Fibroblast of skin of left biceps (primary cell): ENCODE measurements at regions not wholly inside any gene's neighbourhood (a gene's known extent, or its start where the extent isn't known, plus 50 kb on each side); places are given as distances from the start of the nearest gene placed in this dataset.
"Not testable (repeated sequence)": the region's sequence is repeated elsewhere in the genome, so short reads cannot be mapped to it uniquely, and the experiment has no call there.

Source experiments
- DNase-seq, 2 experiments: peaks; one replicate each; pipeline ENCODE4 v3.0.0-alpha.2; 2013; ENCODE audit warnings: low read depth in 2 of 2

DNA sequence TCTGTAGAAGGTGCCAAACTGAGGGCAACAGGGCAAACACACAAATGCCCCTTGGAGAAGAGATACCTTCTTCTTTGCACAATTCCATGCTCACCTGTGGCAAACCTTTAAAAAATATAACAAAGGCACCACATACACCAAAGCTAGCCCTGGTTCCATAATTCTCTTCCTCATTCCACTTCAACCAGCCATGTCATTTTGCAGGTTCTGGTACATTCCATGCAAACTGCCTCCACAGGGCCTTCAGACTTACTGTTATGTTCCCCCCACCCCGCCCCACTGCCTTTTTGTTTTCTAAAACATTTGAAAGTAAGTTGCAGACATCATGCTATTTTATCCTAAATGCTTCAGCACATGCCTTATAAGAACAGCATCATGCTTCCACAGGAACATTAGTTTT is 269.0 kb downstream of the NSUN3 start:
- DNase-seq = no peak

DNA sequence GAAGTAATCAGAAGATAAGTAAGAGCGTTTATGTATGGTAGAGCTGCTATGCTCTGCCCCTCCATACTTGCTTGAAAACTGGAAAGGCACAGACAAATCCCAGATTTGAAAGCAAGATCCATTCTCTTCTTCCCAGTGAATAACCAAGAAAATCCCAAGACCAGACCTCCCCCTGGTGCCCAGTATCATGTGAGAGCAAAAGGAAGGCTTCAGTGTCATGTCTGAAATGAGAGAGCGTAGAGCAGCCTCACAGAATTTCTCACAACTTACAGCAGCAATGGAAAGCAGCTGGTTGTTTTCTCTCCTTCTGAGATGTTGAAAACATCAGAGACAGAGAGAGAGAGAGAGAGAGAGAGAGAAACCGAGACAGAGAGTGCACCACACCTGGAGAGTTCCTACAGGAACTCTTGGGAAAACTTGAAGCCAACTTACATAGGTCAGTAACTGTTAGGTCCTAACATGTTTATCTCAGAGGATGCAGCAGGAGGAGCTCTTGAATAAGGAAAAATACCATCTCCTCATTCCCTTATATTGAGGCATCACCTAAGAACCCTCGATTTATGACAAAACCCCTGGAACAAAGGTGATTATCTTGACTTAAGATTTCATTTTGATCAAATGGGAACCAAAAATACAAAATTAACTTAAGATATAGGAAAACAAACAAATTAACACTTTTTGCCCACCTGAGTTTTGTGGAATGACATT is 273.3 kb downstream of the NSUN3 start:
- DNase-seq = peak; percentile 16 to 20

DNA sequence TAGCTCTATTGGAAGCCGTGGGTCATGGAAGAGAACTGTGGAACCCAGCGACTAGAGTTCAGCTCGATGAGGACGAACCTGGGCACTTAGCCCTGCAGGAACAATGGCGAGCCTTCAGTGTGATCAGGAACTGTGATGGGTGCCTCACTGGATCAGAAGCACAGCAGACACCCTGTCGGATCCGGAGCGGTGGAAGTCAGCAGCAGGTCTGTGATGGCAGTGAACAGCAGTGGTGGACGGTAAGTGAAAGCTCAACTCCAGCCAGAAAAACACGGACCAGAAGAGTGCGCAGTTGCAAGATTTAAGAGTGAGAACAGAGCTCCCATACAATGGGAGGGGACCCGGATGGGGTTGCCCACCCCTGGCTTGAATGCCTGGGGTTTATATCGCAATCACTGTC is 282.2 kb downstream of the NSUN3 start:
- DNase-seq = no peak

DNA sequence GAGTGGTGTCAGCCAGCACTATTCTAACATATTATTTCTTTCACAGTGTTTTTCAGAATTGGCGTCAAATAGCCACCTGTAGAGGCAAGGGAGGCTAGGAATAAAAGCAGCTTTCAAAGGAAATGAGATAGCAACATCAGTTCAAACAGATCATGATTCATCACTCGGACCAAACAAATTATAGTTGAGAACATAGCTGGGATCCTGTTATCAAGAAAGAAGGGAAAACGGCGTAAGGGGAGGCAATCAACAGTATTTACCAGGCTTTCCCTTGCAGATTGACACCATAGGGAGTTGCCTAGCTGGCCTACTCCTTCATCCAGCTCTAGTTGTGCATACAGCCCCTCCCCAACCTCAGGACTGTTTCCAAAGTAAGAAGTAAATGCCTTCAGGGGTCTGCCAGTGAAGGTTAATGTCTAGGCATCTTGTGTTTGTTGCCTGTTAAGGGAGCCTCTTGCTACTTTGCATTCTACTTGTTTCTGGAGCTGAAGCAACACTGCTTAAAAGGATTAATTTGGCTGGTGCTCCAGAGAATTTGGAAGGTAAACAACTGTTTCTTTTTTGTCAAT is 286.5 kb downstream of the NSUN3 start:
- DNase-seq = no peak

DNA sequence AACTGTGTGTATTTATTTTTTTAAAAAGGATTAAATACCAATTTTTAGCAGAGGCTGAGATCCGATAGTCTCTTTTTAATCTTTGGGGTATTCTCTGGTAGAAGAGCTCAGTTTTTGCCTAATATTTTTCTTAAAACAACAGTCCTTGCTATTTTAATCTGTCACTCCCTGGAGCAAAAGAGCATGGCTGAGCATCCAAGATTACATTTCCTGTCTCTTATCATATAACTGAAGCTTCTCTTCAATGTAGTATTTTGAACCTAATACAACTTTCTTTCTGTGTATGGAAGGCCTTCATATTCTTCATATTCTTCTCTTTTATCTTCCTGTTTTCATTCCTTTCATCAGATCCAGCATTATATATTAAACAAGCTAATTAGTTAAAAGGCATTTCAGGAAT is 293.7 kb downstream of the NSUN3 start:
- no peak for DNase-seq

DNA sequence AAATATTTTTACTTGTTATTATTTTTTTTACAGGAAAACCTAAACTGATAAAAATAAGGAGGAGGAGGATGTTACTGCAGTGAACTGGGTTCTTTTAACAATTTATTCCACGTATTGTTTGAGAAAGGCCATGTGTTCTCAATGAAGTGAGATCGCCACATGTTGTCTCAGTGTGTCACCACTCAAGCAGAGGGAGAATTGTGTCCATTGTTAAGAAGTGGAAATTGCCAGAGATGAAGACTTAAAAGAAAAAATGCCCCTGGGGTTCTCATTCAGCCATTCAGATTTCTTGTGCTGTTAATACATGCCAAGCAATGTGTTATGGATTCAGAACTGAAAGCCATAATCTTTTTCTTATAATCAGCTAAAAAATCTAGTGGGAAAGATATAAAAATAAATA is 297.1 kb downstream of the NSUN3 start:
- DNase-seq = no peak

DNA sequence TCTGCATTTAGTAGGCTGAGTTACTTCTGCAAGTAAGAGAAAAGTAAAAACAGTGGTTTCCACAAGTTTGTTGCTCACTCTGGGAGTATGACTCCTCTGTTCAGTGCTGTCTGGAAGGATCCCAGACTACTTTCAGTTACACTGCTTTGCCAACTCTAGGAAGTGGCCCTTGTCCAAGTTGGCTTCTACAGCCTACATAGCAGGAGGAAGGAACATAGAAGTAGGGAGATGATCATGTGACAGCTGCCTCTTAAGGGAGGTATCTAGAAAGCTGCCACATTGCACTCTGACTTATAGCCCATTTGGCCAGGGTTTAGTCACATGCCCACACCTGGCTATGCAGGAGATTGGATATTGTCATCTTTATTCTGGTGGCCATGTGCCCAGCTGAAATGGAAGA is 298.1 kb downstream of the NSUN3 start:
- DNase-seq = no peak

DNA sequence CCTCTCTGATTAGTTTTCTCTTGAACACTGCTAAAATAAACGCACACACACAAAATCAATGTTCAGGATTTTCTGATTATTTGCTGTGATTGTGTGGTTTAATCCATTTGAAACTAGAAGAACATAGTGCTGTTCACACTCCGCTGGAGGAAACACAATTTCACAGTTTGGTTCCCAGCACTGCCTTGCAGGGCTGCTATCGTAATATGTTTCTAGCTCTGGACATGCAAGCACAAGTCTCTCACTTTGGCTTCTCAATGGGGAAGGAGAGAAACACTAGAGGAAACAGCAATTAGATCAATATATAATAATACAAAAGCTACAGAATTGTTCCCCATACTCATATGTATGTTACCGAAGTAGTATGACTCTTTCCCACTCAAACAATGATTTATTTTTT is 299.5 kb downstream of the NSUN3 start:
- no peak for DNase-seq

DNA sequence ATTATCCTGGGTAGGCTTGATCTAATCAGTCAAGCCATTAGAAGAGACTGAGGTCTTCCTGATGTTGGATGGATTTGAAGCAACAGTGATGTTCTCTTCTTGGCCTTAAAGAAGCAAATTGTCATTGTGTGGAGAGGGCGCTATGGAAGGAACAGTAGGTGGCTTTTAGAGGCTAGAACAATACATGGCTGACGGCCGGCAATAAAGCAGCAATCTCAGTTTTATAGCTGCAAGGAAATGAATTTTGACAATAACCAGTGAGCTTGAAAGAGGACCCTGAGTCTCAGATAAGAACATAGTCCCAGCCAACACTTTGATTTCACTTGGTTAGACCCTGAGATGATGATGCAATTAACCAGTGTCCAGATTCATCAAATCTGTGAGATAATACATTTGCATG is 302.1 kb downstream of the NSUN3 start:
- DNase-seq = no peak

DNA sequence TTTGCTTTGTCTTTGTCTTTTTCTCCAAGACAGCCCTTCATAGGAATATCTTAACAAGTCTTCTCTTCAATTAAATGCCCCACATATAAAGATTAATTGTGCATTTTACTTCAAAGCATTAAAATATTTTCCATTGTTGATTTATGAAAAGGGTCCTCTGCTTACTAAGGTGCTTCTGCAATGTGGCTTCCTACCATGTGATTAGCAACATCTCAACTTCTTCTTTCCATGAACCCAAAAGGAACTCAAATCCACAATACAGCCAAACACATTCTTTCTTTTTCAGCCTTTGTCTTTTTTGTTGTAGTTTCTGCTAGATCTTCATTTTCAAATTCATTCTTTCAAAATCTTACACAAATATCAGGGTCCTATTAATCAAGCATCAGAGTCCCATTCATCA is 309.2 kb downstream of the NSUN3 start:
- no peak for DNase-seq

DNA sequence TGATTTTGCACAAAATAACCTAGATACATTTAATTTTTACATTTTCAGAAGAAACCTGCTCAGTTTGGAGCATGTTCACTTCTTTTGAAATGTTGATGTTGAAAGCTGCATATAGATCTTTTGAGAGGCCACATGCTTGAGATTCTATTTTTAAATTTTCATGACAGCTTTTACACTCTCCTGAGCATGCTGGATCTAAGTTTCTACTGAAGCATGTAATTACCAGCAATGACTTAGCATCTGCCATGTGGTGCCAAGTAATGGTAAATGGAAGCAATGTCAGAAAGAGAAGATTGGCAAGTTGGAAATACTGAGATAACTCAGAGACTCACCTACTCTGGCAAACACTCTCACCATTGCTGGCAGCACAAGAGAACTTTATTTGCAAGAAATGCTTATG is 310.6 kb downstream of the NSUN3 start:
- no peak for DNase-seq

DNA sequence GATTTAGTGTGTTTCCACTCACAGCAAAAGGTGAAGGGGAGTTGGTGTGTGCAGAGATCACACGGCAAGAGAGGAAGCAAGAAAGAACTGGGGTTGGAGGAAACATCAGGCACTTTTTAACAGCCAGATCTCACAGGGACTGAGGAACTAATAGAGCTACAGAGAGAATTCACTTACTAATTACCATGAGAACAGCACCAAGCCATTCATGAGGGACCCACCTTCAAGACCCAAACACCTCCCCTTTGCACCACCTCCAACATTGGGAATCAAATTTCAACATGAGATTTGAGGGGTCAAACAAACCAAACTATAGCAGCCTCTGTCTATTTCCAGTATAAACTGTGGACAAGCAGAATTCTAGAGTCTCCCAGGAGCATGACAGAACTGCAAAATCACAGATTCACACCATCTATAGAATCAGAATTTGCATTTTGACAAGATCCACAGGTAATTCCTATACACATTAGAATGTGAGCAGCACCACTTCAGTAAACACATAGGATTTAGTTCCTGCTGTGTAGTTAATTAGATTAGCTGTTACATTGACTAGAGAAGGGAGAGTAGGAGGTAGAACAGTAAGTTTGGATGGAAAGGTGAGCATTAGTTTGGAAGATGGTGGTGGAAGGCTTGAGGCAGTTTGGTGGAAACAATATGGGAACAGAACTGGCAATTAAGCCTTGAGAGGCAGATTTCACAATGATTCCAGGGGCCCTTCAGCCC is 311.7 kb downstream of the NSUN3 start:
- DNase-seq = no peak

DNA sequence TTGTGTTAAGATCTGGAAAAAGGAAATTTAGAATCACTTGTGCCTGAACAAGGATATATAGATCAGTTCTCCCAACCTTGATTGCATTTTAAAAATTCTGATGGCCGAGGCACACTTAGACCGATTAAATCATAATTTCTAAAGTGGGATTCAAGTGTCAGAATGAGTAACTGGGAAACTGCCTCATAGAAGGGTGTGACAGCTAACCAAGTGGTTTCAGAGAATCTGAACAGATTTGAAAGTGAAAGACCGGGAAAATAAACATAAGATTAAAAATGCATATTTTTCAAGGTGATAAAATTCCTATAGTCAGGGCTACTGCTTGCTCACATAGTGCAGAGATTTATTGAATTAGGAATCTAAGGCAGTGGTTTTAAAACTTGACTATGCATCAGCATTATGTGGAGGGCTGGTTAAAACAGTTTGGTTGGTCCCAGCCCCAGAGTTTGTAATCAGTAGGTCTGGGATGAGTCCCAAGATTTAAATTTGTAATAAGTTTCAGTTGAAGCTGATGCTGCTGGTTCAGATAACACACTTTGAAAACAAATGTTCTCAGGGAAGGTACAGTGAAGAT is 314.3 kb downstream of the NSUN3 start:
- DNase-seq = not testable (repeated sequence)

DNA sequence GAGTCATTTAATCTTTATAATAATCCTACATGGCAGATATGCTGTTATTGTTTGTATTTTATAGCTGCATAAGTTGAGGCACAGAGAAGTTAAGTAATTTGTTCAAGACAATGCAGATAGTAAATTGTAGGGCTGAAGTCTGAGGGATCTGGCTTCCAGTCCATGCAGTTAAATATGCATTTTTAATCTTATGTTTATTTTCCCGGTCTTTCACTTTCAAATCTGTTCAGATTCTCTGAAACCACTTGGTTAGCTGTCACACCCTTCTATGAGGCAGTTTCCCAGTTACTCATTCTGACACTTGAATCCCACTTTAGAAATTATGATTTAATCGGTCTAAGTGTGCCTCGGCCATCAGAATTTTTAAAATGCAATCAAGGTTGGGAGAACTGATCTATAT is 315.0 kb downstream of the NSUN3 start:
- DNase-seq = not testable (repeated sequence)

DNA sequence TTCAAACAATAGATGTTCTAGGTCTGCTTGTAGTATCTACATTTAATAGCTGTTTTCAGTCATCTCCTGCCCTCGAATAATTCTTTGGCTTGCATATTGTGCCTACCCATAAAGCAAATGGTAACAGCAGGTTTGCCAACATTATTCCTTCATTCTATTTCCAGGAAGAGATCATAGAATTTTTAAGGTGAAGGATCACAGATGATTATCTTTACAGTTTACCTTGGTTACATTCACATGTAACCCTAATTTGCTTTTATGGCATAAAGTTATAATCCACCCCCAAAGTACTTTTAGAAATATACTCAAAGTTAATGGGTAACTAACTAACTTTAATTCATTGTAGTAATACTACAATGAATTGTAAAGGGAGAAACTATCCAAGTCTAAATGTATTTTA is 315.5 kb downstream of the NSUN3 start:
- DNase-seq = no peak

DNA sequence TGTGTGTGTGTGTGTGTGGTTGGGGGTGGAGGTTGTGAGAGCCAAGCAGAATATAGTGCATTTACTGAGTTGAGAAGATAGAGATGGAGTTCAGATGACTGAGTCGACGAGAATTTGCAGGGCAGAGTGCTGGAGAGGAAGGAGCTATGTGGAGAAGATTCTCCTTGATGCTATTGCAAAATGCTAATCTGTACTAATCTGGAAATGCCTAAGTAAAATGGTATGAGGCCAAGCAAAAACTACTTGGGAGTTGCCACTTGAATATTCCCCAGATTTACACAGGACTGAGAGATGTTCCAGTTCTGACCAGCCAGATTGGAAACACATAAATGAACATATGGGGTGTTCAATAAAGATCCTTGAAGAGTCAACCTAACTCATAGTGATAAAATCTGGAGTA is 316.4 kb downstream of the NSUN3 start:
- no peak for DNase-seq

DNA sequence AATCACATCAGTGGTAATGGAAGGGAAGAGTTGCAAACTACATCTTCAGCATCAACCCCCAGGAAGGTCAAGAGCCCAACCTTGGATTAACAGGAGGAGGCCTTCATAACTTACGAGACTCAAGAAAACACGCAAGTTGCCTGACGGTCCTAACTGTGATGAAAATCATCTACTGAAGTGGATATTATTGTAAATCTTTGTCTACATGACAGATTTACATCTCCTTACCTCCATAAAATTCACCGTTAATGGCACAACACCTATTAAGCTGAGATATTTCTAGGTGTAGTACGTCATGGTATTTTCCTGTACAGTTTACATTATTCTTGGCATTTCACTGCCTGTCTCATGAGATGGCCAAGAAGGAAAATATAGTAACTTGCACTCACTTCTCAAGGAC is 332.0 kb downstream of the NSUN3 start:
- no peak for DNase-seq

DNA sequence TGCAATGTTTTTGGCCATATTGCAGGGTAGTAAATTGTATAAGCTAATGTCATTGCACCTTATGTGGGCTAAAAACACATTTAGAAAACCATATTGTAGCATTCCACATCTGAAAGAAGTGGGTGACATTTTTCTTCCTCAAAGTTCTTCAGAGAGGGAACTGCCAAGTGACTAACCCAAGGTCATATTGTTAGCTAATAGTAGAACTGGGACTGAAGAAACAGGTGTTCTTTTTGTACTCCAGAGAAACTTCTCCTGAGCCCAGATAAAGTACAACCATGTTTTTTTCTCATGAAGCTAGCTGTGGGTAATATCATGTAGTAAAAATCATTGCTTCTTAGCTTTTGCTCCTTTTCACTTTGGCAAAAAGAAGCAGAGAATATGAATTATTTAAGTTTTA is 333.0 kb downstream of the NSUN3 start:
- DNase-seq = no peak

DNA sequence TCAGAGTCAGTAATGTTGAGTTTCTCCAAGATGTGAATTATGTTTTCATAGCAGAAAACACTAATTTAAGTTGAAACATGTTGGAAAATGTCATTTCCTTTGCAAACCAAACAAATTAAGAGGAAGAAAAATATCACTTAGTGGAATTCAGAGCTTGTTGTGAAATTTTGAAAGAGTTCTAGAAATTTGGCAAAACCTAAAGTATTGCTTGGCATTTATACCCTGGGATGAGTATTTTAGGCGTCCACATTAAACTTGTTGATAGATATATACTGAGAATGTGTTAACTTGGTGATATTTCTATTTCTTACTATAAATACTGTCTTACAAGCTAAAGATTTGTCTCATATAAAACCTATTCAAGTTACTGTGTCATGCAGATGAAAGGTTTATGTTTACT is 335.2 kb downstream of the NSUN3 start:
- no peak for DNase-seq

DNA sequence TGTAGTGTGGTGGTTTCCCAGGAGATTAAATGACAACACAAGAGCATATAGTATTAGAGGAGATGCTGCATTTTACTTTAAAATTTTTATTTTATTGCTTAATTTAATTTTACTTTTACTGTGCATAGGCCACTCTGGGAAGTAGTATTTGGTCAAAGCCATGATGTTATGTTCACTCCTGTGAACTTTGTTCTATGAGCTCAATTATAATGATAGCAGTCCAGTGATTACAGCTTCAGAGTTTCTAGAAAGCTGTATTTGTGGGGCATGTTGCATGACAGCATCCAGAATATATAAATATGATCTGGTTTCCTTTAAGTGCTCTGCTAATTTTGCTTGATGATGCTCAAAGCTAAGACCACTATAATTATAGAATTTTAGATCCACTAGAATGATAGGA is 338.6 kb downstream of the NSUN3 start:
- DNase-seq = no peak

DNA sequence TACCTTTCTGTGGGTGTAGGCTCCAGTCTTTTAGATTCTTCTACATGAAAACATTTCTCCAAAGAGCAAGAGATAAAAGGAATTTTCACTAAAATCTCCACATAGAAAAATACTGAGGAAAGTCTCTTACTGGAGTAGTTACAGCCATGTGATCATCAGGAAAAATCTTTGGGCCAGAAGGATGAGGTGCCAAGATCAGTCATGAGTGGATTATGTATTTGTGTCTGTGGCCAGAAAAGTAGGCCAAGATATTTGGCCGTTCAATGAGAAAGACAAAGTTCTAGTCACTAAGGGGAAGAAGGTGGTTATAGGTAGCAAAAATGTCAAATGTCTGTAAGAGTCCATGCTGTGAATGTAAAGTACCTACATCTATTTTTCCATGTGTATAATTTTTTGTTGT is 339.3 kb downstream of the NSUN3 start:
- DNase-seq = no peak

DNA sequence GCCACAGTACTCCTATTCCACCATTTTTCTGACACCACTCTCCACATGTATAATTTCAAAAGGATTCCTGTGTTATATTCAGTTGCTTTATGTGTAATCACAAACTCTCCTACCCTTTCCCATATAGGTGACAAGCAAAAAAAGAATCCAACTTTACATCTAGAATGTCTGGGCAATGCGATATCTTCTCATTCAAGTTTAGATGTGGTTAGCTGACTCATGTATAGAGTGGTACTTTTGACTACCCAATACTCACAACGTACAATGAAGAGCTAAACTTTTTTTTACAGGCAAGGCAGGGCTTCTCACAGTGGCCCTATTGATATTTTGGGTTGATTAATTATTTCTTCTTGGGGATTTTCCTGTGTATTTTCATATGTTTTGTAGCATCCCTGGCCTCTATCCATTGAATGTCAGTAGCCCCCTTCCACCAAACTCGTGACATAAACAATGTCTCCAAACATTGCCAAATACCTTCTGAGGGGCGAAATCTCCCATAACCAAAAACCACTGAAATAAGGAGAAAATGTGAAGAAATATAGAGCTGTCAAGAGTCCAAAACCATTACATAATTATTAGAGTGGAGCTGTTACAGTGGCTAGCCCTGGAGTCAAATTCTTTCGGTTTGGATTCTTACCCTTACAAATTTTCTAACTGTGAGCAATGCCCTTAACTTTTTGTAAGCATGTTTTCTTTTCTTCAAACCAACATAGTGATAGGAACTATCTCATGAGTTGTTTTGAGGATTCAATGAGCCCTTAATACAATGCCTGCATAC is 342.6 kb downstream of the NSUN3 start:
- peak in 1 of 2 experiments; percentile 28 for DNase-seq
